IPS-NIHi11 (cell line): ENCODE measurements at regions not wholly inside any gene's neighbourhood (a gene's known extent, or its start where the extent isn't known, plus 50 kb on each side); places are given as distances from the start of the nearest gene placed in this dataset.
"Not testable (repeated sequence)": the region's sequence is repeated elsewhere in the genome, so short reads cannot be mapped to it uniquely, and the experiment has no call there.

Experiments
- DNase-seq: peaks from one replicate; pipeline ENCODE4 v3.0.0; 2012; ENCODE audit warnings: mixed read lengths, low spot score

- DNase-seq: no peak
These were observed 206.3 kb upstream of the HAAO start for GRCh38 chr2:42998721-42999120.

GRCh38 chr2:42996528-42996927 is 204.1 kb upstream of the HAAO start:
- DNase-seq: no peak

- DNase-seq: no peak
These were observed 203.5 kb upstream of the HAAO start for GRCh38 chr2:42995752-42996422.

DNA sequence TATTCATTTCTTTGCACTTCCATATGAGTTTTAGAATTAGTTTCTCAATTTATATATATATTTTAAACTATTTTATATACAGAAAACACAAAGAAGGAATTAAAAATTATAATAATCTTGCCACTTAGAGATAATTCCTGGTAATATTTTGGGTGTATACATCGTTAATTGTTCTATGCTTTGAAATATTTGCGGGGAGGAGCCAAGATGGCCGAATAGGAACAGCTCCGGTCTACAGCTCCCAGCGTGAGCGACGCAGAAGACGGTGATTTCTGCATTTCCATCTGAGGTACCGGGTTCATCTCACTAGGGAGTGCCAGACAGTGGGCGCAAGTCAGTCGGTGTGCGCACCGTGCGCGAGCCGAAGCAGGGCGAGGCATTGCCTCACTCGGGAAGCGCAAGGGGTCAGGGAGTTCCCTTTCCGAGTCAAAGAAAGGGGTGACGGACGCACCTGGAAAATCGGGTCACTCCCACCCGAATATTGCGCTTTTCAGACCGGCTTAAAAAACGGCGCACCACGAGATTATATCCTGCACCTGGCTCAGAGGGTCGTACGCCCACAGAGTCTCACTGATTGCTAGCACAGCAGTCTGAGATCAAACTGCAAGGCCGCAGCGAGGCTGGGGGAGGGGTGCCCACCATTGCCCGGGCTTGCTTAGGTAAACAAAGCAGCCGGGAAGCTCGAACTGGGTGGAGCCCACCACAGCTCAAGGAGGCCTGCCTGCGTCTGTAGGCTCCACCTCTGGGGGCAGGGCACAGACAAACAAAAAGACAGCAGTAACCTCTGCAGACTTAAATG is 197.1 kb upstream of the HAAO start:
- DNase-seq: not testable (repeated sequence)

DNA sequence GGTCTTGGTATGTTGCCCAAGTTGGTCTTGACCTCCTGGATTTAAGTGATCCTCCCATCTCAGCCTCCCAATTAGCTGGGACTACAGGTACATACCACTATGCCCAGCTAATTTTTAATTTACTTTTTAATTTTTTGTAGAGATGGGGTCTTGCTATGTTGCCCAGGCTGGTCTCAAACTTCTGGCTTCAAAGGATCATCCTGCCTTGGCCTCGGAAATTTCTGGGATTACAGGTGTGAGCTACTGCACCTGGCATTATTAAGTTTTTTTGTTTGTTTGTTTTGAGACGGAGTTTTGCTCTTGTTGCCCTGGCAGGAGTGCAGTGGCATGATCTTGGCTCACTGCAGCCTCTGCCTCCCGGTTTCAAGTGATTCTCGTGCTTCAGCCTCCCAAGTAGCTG is 195.7 kb upstream of the HAAO start:
- not testable (repeated sequence) for DNase-seq

- DNase-seq: no peak
These were observed 194.9 kb upstream of the HAAO start for GRCh38 chr2:42987112-42987922.

GRCh38 chr2:42984617-42985016 is 192.2 kb upstream of the HAAO start:
- DNase-seq: no peak

- no peak for DNase-seq
These were observed 191.7 kb upstream of the HAAO start for GRCh38 chr2:42984081-42984480.

DNA sequence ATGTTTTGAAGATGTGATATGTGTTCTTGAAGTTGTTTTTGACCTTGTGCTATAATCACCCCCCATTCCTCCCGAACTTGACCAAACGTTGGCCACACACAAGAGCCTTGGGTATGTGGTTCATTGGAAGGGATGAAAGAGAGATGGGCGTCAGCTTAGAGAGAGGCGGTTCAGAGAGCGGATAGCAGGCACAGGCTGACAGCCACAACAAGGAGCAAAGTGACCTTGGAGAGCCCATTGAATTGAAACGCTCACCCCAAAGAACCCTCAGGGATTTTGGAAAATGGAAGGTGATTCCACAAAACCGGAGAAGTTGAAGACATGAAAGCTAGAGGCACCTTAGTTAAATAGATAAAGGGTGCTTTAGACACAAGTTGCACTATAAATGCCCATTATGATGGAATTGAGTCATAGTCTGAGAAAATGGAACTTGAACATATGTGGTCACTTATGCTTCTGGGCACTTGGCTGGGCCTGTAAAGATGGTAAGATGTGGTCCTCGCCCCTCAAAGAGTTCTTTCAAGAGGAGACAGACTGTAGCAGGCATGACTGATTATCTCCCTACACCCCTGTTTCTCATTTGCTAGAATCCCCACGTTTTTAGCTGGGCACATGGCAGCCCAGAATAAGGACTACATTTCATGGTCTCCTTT is 188.5 kb upstream of the HAAO start:
- no peak for DNase-seq

- no peak for DNase-seq
These were observed 187.7 kb upstream of the HAAO start for GRCh38 chr2:42979870-42980763.

DNA sequence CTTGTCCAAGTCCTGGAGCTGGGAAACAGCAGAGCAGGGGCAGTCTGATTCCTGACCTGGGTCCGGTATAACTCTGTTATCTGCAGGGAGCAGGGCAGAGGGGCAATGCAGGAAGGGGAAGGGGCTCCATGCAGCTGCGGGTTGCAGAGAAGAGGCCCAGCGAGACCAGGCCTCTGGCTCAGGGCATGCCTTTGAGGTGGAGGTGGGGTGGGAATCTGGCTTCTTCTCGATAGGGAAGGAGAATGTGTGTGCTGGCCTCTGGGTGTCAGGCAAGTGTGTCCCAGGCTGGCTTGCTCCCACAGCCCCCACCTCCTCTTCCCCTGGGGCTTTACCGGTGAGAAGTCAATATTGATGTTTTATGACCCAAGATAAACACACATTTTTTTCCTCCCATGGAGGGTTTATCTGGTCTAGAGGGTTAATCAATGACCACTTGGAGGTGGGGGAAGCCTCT is 187.1 kb upstream of the HAAO start:
- no peak for DNase-seq

DNA sequence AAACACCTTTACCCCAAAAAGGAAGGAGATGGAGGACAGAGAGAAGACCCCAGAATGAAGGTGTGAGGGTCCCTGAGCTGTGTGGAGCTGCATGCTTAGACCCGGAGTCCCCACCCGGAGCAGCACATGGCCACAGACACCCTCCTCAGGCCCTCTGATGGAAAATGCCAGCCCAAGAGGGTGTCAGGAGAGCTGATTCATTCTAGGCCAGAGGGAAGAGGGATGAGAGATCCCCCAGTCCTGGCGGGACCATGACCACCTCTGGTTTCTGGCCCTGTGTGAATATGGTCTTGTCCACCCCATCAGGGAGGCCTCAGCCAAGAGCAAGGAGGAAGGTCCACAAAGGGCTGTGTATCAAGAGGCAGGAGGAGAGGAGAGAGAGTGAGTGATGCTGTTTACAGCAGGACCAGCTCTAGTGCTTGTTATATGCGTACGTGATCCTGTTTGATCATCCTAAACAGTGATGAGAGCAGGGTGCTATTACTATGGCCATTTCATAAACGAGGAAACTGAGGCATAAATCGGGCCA is 186.6 kb upstream of the HAAO start:
- no peak for DNase-seq

DNA sequence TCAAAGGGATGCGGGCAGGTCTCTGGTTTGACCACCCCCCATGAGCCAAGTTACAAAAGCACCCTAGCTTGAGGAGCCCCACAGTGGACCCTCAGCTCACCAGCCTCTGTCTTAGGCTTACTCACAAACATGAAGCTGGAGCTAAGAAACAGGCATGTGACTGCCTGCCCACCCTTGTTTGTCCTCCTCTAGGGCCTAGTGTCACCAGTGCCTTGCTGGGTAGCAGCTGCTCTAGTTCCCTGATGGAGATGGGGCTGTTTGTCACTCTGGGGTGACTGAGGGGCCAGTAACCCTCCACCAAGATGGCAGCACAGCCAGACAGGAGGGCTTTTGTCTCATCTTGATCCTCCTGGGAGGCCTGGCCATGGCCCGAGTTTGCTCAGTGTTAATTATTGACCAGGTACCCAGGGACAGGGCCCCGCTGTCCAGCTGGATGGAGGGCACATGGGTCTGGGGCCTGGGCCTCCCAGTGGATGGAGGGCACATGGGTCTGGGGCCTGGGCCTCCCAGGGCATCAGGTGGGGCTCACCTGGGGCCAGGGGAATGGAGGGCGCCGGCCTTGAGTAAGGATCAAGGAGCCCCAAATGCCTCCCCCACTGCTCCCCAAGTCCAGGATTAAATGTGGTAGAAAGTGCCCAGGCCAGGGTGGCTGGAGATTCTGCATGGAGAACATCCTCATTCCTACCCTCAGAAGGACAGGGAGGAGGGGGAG is 185.9 kb upstream of the HAAO start:
- DNase-seq: no peak

DNA sequence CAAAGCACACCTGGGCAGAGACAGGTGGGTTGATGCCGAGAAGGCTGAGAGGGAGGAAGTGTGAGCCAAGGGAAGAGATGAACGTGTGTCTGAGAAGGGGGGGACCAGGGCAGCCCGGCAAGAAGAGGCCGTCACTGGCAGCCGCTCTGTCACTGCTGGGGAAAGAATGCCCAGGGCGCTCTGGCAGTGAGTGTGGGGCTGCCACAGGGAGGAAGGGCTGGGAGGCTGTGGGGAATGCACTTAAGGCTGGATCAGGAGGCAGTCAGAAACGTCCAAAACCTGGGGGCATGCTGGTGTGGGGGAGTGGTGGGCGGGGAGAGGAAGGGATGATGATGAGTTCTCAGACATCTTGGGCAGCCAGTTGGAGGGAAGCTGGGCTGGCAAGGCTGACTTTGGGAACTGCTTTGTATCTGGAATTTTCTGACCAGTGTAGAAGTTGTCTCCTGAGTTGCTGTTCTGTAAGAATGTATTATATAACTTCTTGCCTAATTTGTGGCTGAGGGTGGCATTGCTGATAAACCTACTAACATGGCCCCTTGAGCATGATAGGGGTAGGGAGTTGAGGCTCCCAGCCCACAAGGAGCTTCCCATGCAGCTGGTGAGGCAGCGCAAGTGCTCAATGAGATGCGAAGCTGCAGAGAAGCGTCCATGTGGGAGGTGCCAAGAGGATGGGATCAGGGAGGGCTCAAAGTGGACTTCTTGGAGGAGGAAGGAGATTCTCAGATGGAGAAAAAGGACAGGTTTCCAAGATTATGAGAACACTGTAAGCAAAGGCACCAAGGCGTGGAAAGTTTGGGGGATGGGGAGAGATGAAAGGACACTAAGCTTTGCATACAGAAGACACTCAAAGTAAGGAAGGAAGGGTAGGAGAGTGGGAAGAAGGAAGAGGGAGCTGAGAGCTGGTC is 185.1 kb upstream of the HAAO start:
- DNase-seq: no peak

DNA sequence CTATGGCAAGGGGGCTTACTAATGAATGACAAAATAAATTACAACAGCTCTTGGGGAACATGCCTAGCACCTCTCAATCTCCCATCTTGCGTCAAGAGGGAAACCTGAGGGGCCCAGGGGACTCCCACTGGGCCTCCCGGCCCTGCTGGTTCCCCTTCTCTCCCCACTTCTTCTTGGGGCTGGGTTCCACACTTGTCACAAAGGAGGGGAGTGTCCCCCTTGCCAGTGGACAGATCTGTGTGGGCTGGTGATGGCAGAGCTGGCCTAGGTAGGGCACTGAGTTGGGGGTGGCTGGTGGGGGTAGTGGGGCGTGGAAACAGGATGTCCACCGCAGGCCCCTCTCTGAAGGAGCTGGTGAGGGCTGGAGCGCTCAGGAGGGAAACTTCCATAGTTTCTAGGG is 184.0 kb upstream of the HAAO start:
- no peak for DNase-seq

- DNase-seq: peak; percentile 89
These were observed 182.6 kb upstream of the HAAO start for GRCh38 chr2:42974721-42975717.

DNA sequence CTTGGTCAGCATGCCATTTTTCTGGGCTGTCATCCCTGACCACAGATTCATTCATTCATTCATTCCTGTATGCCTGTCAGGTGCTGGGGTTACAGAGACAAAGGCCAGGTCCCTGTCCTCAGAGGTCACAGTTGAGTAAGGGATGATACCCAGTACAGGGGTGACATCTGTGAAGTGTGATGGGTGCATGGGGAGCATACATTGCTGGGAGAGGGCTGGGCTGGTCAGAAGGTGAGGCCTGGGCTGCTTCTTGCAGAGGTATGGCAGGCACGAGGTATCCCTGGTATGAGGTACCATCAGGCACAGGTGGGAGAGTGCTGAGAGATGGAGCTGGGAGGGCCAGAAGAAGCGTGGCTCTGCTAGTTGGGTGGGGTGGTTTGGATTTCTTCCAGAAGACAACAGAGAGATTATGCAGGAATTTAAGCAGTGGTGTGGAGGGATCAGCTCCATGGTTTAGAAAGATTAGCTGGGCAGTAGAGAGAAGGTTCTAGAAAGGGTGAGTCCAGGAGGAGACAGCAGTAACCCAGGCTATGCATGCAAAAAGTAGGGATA is 181.9 kb upstream of the HAAO start:
- no peak for DNase-seq

DNA sequence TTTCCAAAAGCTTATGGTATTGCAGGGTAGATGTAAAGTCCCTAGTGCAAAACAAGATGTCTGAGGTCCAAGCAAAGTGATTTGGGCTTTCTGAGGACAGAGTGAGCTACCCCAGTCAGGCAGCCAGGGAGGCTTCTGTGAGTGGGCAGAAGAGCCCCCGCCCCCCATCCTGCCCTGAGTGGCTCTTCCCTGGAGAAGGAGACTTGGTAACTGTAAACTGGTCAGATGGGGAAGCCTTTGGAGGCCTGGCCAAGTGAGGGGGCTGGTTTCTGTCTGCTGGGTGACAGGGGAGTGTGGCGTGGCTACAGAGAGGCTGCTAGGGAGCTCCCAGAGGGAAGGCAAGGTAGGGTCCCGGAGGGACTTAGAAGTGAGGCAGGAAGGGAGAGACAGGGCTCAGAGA is 181.3 kb upstream of the HAAO start:
- DNase-seq: no peak
